SIG-M5 treated with dmso at 0.1 percent for 504 hours (cell line): ENCODE measurements at regions not wholly inside any gene's neighbourhood (a gene's known extent, or its start where the extent isn't known, plus 50 kb on each side); places are given as distances from the start of the nearest gene placed in this dataset.
A peak's percentile ranks its signal among the peaks of the same experiment; 100 is the strongest.

ENCODE experiments used
- DNase-seq: peaks from one replicate; lab custom pipeline; 2025; ENCODE audit not compliant: unreplicated experiment; lab: John Stamatoyannopoulos, UW

- DNase-seq, result no peak
Observed at GRCh38 chr9:96044401-96044800, 168.9 kb downstream of the ERCC6L2 start.

- DNase-seq, result no peak
Observed at GRCh38 chr9:96040591-96041461, 165.3 kb downstream of the ERCC6L2 start.

- no peak for DNase-seq
Observed at GRCh38 chr9:96038914-96039313, 163.4 kb downstream of the ERCC6L2 start.

GRCh38 chr9:96038271-96038670 is 162.8 kb downstream of the ERCC6L2 start:
- no peak for DNase-seq

GRCh38 chr9:96034553-96035122 is 159.1 kb downstream of the ERCC6L2 start:
- DNase-seq, result no peak

- no peak for DNase-seq
Observed at GRCh38 chr9:96033896-96034295, 158.4 kb downstream of the ERCC6L2 start.

GRCh38 chr9:96031916-96032534 is 156.5 kb downstream of the ERCC6L2 start:
- no peak for DNase-seq

- peak; percentile 11 for DNase-seq
Observed at GRCh38 chr9:96031366-96031824, 155.9 kb downstream of the ERCC6L2 start.

- no peak for DNase-seq
Observed at GRCh38 chr9:96029722-96030530, 154.4 kb downstream of the ERCC6L2 start.

GRCh38 chr9:96027251-96028131 is 152.0 kb downstream of the ERCC6L2 start:
- no peak for DNase-seq

- no peak for DNase-seq
Observed at GRCh38 chr9:96026655-96027213, 151.2 kb downstream of the ERCC6L2 start.

GRCh38 chr9:96025995-96026602 is 150.6 kb downstream of the ERCC6L2 start:
- no peak for DNase-seq

GRCh38 chr9:96023486-96023885 is 148.0 kb downstream of the ERCC6L2 start:
- DNase-seq, result no peak

GRCh38 chr9:96022445-96023051 is 147.1 kb downstream of the ERCC6L2 start:
- DNase-seq, result no peak

GRCh38 chr9:96021551-96022444 is 146.3 kb downstream of the ERCC6L2 start:
- no peak for DNase-seq

- DNase-seq, result no peak
Observed at GRCh38 chr9:96020792-96021550, 145.5 kb downstream of the ERCC6L2 start.

GRCh38 chr9:96020300-96020791 is 144.9 kb downstream of the ERCC6L2 start:
- DNase-seq, result no peak
